ENCODE measurements at regions not wholly inside any gene's neighbourhood (a gene's known extent, or its start where the extent isn't known, plus 50 kb on each side); places are given as distances from the start of the nearest gene placed in this dataset.

GRCh38 chr2:57107353-57107752 is 923.6 kb downstream of the CCDC85A start:
- no peak for TF ChIP-seq CTCF (IDR thresholded peaks at IDR 0.05)
- no peak for TF ChIP-seq POLR2AphosphoS5 (IDR thresholded peaks at IDR 0.05; ENCODE audit: low read depth, low read length)
- no peak for TF ChIP-seq TCF7L2 (IDR thresholded peaks at IDR 0.05; ENCODE audit: low read depth, low read length)

Measured in Panc1 (cell line).